ENCODE measurements at regions not wholly inside any gene's neighbourhood (a gene's known extent, or its start where the extent isn't known, plus 50 kb on each side); places are given as distances from the start of the nearest gene placed in this dataset.

GRCh38 chr20:43830883-43831282, 83.8 kb upstream of the TOX2 start:
- no peak for TF ChIP-seq POLR2A (IDR thresholded peaks at IDR 0.05)
- TF ChIP-seq, protein P1, sequence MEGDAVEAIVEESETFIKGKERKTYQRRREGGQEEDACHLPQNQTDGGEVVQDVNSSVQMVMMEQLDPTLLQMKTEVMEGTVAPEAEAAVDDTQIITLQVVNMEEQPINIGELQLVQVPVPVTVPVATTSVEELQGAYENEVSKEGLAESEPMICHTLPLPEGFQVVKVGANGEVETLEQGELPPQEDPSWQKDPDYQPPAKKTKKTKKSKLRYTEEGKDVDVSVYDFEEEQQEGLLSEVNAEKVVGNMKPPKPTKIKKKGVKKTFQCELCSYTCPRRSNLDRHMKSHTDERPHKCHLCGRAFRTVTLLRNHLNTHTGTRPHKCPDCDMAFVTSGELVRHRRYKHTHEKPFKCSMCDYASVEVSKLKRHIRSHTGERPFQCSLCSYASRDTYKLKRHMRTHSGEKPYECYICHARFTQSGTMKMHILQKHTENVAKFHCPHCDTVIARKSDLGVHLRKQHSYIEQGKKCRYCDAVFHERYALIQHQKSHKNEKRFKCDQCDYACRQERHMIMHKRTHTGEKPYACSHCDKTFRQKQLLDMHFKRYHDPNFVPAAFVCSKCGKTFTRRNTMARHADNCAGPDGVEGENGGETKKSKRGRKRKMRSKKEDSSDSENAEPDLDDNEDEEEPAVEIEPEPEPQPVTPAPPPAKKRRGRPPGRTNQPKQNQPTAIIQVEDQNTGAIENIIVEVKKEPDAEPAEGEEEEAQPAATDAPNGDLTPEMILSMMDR (IDR thresholded peaks at IDR 0.05), result no peak

Measured in heart left ventricle (tissue), 13 donors.